Esophagus squamous epithelium (tissue), 4 donors: ENCODE measurements at regions not wholly inside any gene's neighbourhood (a gene's known extent, or its start where the extent isn't known, plus 50 kb on each side); places are given as distances from the start of the nearest gene placed in this dataset.

Experiments used
- CTCF ChIP-seq, 6 experiments: fragments of 450-650 bp in 4 of 6; fragments of 200-600 bp in 2 of 6; sonication (generic) in 2 of 6; IDR thresholded peaks; one replicate each; pipeline ENCODE4 v1.5.1; 2016 to 2019; ENCODE audit warnings: antibody characterized with exemption in 6 of 6, mild to moderate bottlenecking in 4 of 6, moderate library complexity in 4 of 6
- POLR2A ChIP-seq, 4 donors: fragments of 450-650 bp; IDR thresholded peaks; one replicate each; pipeline ENCODE4 v1.6.1; 2017; ENCODE audit warnings: antibody characterized with exemption in 4 of 4, mild to moderate bottlenecking in 4 of 4, moderate library complexity in 3 of 4

GRCh38 chr6:84508334-84508733, 256.1 kb downstream of the TBX18 start:
- TF ChIP-seq CTCF (IDR thresholded peaks at IDR 0.05): no peak
- no peak for TF ChIP-seq POLR2A (IDR thresholded peaks at IDR 0.05)
